ENCODE measurements at regions not wholly inside any gene's neighbourhood (a gene's known extent, or its start where the extent isn't known, plus 50 kb on each side); places are given as distances from the start of the nearest gene placed in this dataset.

GRCh38 chr10:78929541-78929940, 139.2 kb upstream of the ZMIZ1 start:
- TF ChIP-seq CTCF (conservative IDR thresholded peaks at IDR 0.05 in 1 of 2, IDR thresholded peaks at IDR 0.05 in 1 of 2; ENCODE audit: extremely low read depth in 1 of 2, insufficient read depth in 1 of 2, low read depth in 1 of 2, low read length in 2 of 2) (no peak), EZH2 (IDR thresholded peaks at IDR 0.05; ENCODE audit: borderline replicate concordance, low read length) (no peak)

Measured in mammary epithelial cell (primary cell).